GM23338 (cell line): ENCODE measurements at regions not wholly inside any gene's neighbourhood (a gene's known extent, or its start where the extent isn't known, plus 50 kb on each side); places are given as distances from the start of the nearest gene placed in this dataset.

ENCODE experiments used
- CREB1 ChIP-seq: fragments of 250-450 bp; sonication (Bioruptor Pico); IDR thresholded peaks from 2 replicates; pipeline ENCODE4 v1.5.0; 2020; ENCODE audit warnings: low read depth, mild to moderate bottlenecking, moderate library complexity
- CTCF ChIP-seq, 2 experiments: fragments of 200-600 bp in 1 of 2; sonication (generic) in 1 of 2; conservative IDR thresholded peaks; 2 replicates each; pipeline versions ENCODE4 v1.5.1 to v1.6.1; 2016 to 2017; ENCODE audit warnings: antibody characterized with exemption in 2 of 2, low read depth in 2 of 2, mild to moderate bottlenecking in 2 of 2, moderate library complexity in 1 of 2
- ETS1 ChIP-seq: IDR thresholded peaks from 2 replicates; pipeline ENCODE4 v1.6.1; 2016; ENCODE audit warnings: antibody characterized with exemption
- EZH2 ChIP-seq: fragments of 200-600 bp; sonication (generic); IDR thresholded peaks from one replicate; pipeline ENCODE4 v1.8.0; 2017; ENCODE audit warnings: antibody characterized with exemption, mild to moderate bottlenecking, low read depth; ENCODE audit not compliant: unreplicated experiment
- EZH2phosphoT487 ChIP-seq: fragments of 200-600 bp; sonication (generic); IDR thresholded peaks from one replicate; pipeline ENCODE4 v1.8.1; 2018; ENCODE audit warnings: antibody characterized with exemption; ENCODE audit not compliant: unreplicated experiment
- JUNB ChIP-seq: IDR thresholded peaks from one replicate; pipeline ENCODE4 v1.6.1; 2016; ENCODE audit warnings: antibody characterized with exemption; ENCODE audit not compliant: unreplicated experiment
- NANOG ChIP-seq: IDR thresholded peaks from 2 replicates; pipeline ENCODE4 v1.6.1; 2016; ENCODE audit warnings: antibody characterized with exemption, borderline replicate concordance
- POLR2AphosphoS5 ChIP-seq: IDR thresholded peaks from 2 replicates; pipeline ENCODE4 v1.6.1; 2016; ENCODE audit warnings: antibody characterized with exemption, low read depth
- REST ChIP-seq: IDR thresholded peaks from one replicate; pipeline ENCODE4 v1.6.1; 2018; ENCODE audit warnings: antibody characterized with exemption; ENCODE audit not compliant: unreplicated experiment
- STAT1 ChIP-seq: IDR thresholded peaks from one replicate; pipeline ENCODE4 v1.6.1; 2016; ENCODE audit warnings: antibody characterized with exemption; ENCODE audit not compliant: unreplicated experiment
- ZNF114 ChIP-seq: fragments of 250-450 bp; sonication (Bioruptor Pico); IDR thresholded peaks from 2 replicates; pipeline ENCODE4 v1.5.0; 2020; ENCODE audit warnings: mild to moderate bottlenecking, moderate library complexity

GRCh38 chr7:35551321-35552081 is 143.4 kb downstream of the HERPUD2 start:
- TF ChIP-seq REST (no peak), CTCF (conservative IDR thresholded peaks at IDR 0.05; ENCODE audit: low read depth in 2 of 2) (peak; percentile 25 to 40; a peak in 3 of 4 replicates), EZH2 (no peak), EZH2phosphoT487 (no peak), STAT1 (no peak), JUNB (no peak), POLR2AphosphoS5 (no peak), CREB1 (no peak), NANOG (no peak), ZNF114 (CRISPR knock-in tag) (no peak), ETS1 (no peak)
